GM12878 (cell line): ENCODE measurements at regions not wholly inside any gene's neighbourhood (a gene's known extent, or its start where the extent isn't known, plus 50 kb on each side); places are given as distances from the start of the nearest gene placed in this dataset.

Source experiments
- ATAC-seq: fragments of 200-7000 bp; cut with Tn5 transposase; 3 replicates; pipeline ENCODE4 v1.9.1; 2020; ENCODE audit warnings: mild to moderate bottlenecking, moderate library complexity
- BruUV-seq: library from RNA; stranded (reverse); fragments of 400-500 nt; replicated peaks from 2 replicates; lab custom pipeline; 2021; lab: Mats Ljungman, UMichigan
- CTCF ChIA-PET: fragments of 300-600 bp; sonication (Branson Sonifier 250); formaldehyde crosslinking; extraction: SDS; loops from one replicate; lab custom pipeline; 2021; ENCODE audit warnings: inconsistent platforms; lab: Yijun Ruan, JAX
- POLR2A ChIA-PET: fragments of 350-600 bp; formaldehyde crosslinking; extraction: SDS; loops from one replicate; lab custom pipeline; 2021; ENCODE audit warnings: inconsistent platforms; lab: Charles Lee
- RAD21 ChIA-PET: fragments of 300-600 bp; sonication (Branson Sonifier 250); formaldehyde crosslinking; loops from one replicate; lab custom pipeline; 2023; ENCODE audit warnings: antibody characterized with exemption; ENCODE audit not compliant: unreplicated experiment; lab: Charles Lee
- SMC1A ChIA-PET: fragments of 300-600 bp; sonication (Branson Sonifier 250); formaldehyde crosslinking; loops from one replicate; lab custom pipeline; 2023; ENCODE audit not compliant: unreplicated experiment, uncharacterized antibody; lab: Charles Lee
- DNase-seq: peaks from one replicate; pipeline ENCODE4 v3.0.0-alpha.2; 2011; ENCODE audit warnings: low read depth, low spot score
- FAIRE-seq: peaks from 3 replicates; lab custom pipeline; 2011; peaks lifted over from hg19 to GRCh38; lab: Jason Lieb, UNC
- H2AFZ ChIP-seq: 2 replicates; pipeline ENCODE4 v1.6.0; 2011; ENCODE audit warnings: low read depth, low read length, control low read depth; ENCODE audit not compliant: control insufficient read depth
- H3K27ac ChIP-seq: 2 replicates; pipeline ENCODE4 v1.5.1; 2011; ENCODE audit warnings: control low read depth; ENCODE audit not compliant: control insufficient read depth, insufficient read depth
- H3K27me3 ChIP-seq, 2 experiments: replicated peaks in 1 of 2; 2 replicates each; pipeline versions ENCODE4 v1.6.0 to v1.6.1; 2011; ENCODE audit warnings: low read length in 1 of 2; ENCODE audit not compliant: control insufficient read depth in 2 of 2, insufficient read depth in 2 of 2
- H3K36me3 ChIP-seq, 2 experiments: 2 replicates each; pipeline ENCODE4 v1.5.1; 2011; ENCODE audit warnings: low read length in 1 of 2; ENCODE audit not compliant: control insufficient read depth in 2 of 2, insufficient read depth in 2 of 2
- H3K4me1 ChIP-seq: 2 replicates; pipeline ENCODE4 v1.6.1; 2011; ENCODE audit warnings: mild to moderate bottlenecking, low read length, moderate library complexity, mixed read lengths; ENCODE audit not compliant: control insufficient read depth, insufficient read depth
- H3K4me2 ChIP-seq: 2 replicates; pipeline ENCODE4 v1.6.0; 2011; ENCODE audit warnings: control low read depth; ENCODE audit not compliant: control insufficient read depth, insufficient read depth
- H3K4me3 ChIP-seq: fragments of 200-600 bp; sonication (generic); 2 replicates; pipeline ENCODE4 v1.5.1; 2016
- H3K79me2 ChIP-seq: 2 replicates; pipeline ENCODE4 v1.6.0; 2011; ENCODE audit warnings: low read length; ENCODE audit not compliant: control insufficient read depth, insufficient read depth
- H3K9ac ChIP-seq: 2 replicates; pipeline ENCODE4 v1.8.0; 2011; ENCODE audit warnings: low read length, control low read depth, mixed read lengths; ENCODE audit not compliant: control insufficient read depth, insufficient read depth
- H3K9me3 ChIP-seq: replicated peaks from 3 replicates; pipeline ENCODE4 v1.5.1; 2011; ENCODE audit warnings: mild to moderate bottlenecking, low read length; ENCODE audit not compliant: control insufficient read depth, insufficient read depth
- H4K20me1 ChIP-seq: 2 replicates; pipeline ENCODE4 v1.6.0; 2011; ENCODE audit not compliant: control insufficient read depth, insufficient read depth
- BMI1 ChIP-seq: fragments of 450-650 bp; IDR thresholded peaks from 2 replicates; pipeline ENCODE4 v1.6.1; 2016; ENCODE audit warnings: mild to moderate bottlenecking, moderate library complexity, borderline replicate concordance
- CBFB ChIP-seq: IDR thresholded peaks from 2 replicates; pipeline ENCODE4 v1.6.1; 2016; ENCODE audit warnings: antibody characterized with exemption, low read depth
- CHD1 ChIP-seq: IDR thresholded peaks from 2 replicates; pipeline ENCODE4 v1.6.1; 2012; ENCODE audit warnings: low read depth, low read length, improper control_type of control experiment
- CHD4 ChIP-seq: fragments of 200-600 bp; sonication (generic); IDR thresholded peaks from 2 replicates; pipeline ENCODE4 v1.6.1; 2016; ENCODE audit warnings: mild to moderate bottlenecking
- FOXK2 ChIP-seq: fragments of 450-650 bp; IDR thresholded peaks from 2 replicates; pipeline ENCODE4 v1.6.1; 2017; ENCODE audit warnings: mild to moderate bottlenecking, moderate library complexity
- HDAC2 ChIP-seq: fragments of 200-600 bp; sonication (generic); IDR thresholded peaks from 2 replicates; pipeline ENCODE4 v1.6.1; 2017
- HDAC6 ChIP-seq: fragments of 200-600 bp; sonication (generic); IDR thresholded peaks from one replicate; pipeline ENCODE4 v1.8.0; 2017; ENCODE audit warnings: antibody characterized with exemption; ENCODE audit not compliant: unreplicated experiment
- JUND ChIP-seq: IDR thresholded peaks from 2 replicates; pipeline ENCODE4 v1.6.1; 2012; ENCODE audit warnings: low read depth, mild to moderate bottlenecking, low read length, improper control_type of control experiment, moderate library complexity
- MTA2 ChIP-seq: fragments of 450-650 bp; IDR thresholded peaks from 2 replicates; pipeline ENCODE4 v1.6.1; 2016; ENCODE audit warnings: low read depth, mild to moderate bottlenecking, moderate library complexity
- POLR2A ChIP-seq: IDR thresholded peaks from 2 replicates; pipeline ENCODE4 v1.6.1; 2011; ENCODE audit warnings: low read depth, mild to moderate bottlenecking, low read length
- RAD51 ChIP-seq: fragments of 450-650 bp; IDR thresholded peaks from 2 replicates; pipeline ENCODE4 v1.6.1; 2016; ENCODE audit warnings: moderate library complexity, mild to moderate bottlenecking, inconsistent platforms
- SMAD5 ChIP-seq: IDR thresholded peaks from 2 replicates; pipeline ENCODE4 v1.6.1; 2016; ENCODE audit warnings: antibody characterized with exemption, low read depth
- SP1 ChIP-seq: IDR thresholded peaks from one replicate; pipeline ENCODE4 v1.6.1; 2011; ENCODE audit warnings: low read depth, low read length
- SPI1 ChIP-seq: IDR thresholded peaks from 2 replicates; pipeline ENCODE4 v1.6.1; 2011; ENCODE audit warnings: low read depth, mild to moderate bottlenecking, low read length, moderate library complexity, borderline replicate concordance; ENCODE audit not compliant: insufficient read depth
- SUPT20H ChIP-seq: IDR thresholded peaks from 2 replicates; pipeline ENCODE4 v1.6.1; 2011; ENCODE audit warnings: low read depth, mild to moderate bottlenecking, low read length, moderate library complexity, borderline replicate concordance; ENCODE audit not compliant: control insufficient read depth
- TAF1 ChIP-seq: IDR thresholded peaks from 2 replicates; pipeline ENCODE4 v1.6.1; 2011; ENCODE audit warnings: mild to moderate bottlenecking, low read depth, low read length, borderline replicate concordance
- ZNF687 ChIP-seq: fragments of 450-650 bp; IDR thresholded peaks from 2 replicates; pipeline ENCODE4 v1.6.1; 2017; ENCODE audit warnings: mild to moderate bottlenecking, moderate library complexity
- WGBS: methylation state at CpG from one replicate; pipeline ENCODE4 v1.1.6; 2016; ENCODE audit warnings: low lambda C conversion rate; ENCODE audit not compliant: insufficient replicate concordance, insufficient coverage; ENCODE audit errors: missing lambda C conversion rate; 5-methylcytosine and 5-hydroxymethylcytosine counted together
- in situ Hi-C: fragments of 300-500 bp; cut with MboI; formaldehyde crosslinking; loops from 9 replicates; pipeline ENCODE4 v1.14.3; 2018; ENCODE audit warnings: mixed read lengths
- intact Hi-C: fragments of 100-400 bp; cut with micrococcal nuclease; formaldehyde crosslinking; loops from one replicate; pipeline ENCODE4 v1.14.2; 2022; ENCODE audit not compliant: unreplicated experiment

GRCh38 chr6:23269436-23269835 is 700.1 kb downstream of the HDGFL1 start:
- Histone ChIP-seq H3K36me3 (no peaks in the 10 kb centered on the region), H3K4me3 (no peak overlapping the region), H3K27me3 (no peaks in the 10 kb centered on the region), H2AFZ (no peak overlapping the region), H3K4me1 (no peaks in the 10 kb centered on the region), H4K20me1 (no peaks in the 10 kb centered on the region), H3K79me2 (no peaks in the 10 kb centered on the region), H3K4me2 (no peak overlapping the region), H3K27ac (no peak overlapping the region), H3K9ac (no peak overlapping the region), H3K9me3 (no peaks in the 10 kb centered on the region)
- CTCF ChIA-PET, result no interaction called here
- no peak for TF ChIP-seq SP1
- TF ChIP-seq TAF1, result no peak
- TF ChIP-seq SMAD5, result no peak
- TF ChIP-seq HDAC2, result no peak
- TF ChIP-seq ZNF687, result no peak
- no peak for TF ChIP-seq POLR2A
- no peak for TF ChIP-seq JUND
- no peak for TF ChIP-seq RAD51
- no peak for TF ChIP-seq CHD4
- no peak for TF ChIP-seq FOXK2
- no peak for TF ChIP-seq HDAC6
- TF ChIP-seq BMI1, result no peak
- no peak for TF ChIP-seq SPI1
- no peak for TF ChIP-seq CHD1
- TF ChIP-seq CBFB, result no peak
- TF ChIP-seq SUPT20H, result no peak
- TF ChIP-seq MTA2, result no peak
- WGBS, result 23% methylated on average over 3 of the region's 3 CpGs
- DNase-seq, result no peak
- intact Hi-C loops (no loop called here), in situ Hi-C loops (no loop called here)
- no TSS peak for BruUV-seq
- no peak for FAIRE-seq
- no peak for ATAC-seq
- SMC1A ChIA-PET, result no interaction called here
- RAD21 ChIA-PET, result no interaction called here
- POLR2A ChIA-PET, result no interaction called here
